ENCODE measurements at regions not wholly inside any gene's neighbourhood (a gene's known extent, or its start where the extent isn't known, plus 50 kb on each side); places are given as distances from the start of the nearest gene placed in this dataset.

DNA sequence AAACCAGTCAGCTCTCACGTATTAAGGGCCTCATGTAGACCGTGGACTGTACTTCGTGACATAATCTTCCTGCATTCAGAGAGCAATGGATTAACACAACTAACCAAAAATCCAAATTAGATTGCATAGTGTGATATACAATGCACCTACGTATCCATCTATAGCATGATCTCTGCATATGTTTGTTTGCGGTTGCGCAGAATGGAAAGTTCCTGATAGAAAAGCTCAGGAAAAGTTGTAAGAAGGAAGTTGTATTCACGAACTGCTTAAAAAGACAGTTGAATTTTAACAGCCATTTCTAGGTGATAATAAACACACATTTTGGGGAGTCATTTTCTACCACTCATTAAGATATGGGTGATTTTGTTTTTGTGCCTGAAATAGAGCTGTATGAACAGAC, 869.0 kb downstream of the TLE4 start:
- Histone ChIP-seq H3K27ac (replicated peaks in 1 of 4) (no peak overlapping the region), H3K9me3 (no peaks in the 10 kb centered on the region), H3K4me3 (no peak overlapping the region), H3K36me3 (no peaks in the 10 kb centered on the region), H3K27me3 (no peaks in the 10 kb centered on the region), H3K4me1 (no peaks in the 10 kb centered on the region)
- intact Hi-C loops (cut with DNase I): no loop called here
- TF ChIP-seq POLR2AphosphoS5 (IDR thresholded peaks at IDR 0.05): no peak
- TF ChIP-seq EP300 (IDR thresholded peaks at IDR 0.05): no peak
- TF ChIP-seq POLR2A (IDR thresholded peaks at IDR 0.05; ENCODE audit: low read depth): no peak
- TF ChIP-seq, protein P1, sequence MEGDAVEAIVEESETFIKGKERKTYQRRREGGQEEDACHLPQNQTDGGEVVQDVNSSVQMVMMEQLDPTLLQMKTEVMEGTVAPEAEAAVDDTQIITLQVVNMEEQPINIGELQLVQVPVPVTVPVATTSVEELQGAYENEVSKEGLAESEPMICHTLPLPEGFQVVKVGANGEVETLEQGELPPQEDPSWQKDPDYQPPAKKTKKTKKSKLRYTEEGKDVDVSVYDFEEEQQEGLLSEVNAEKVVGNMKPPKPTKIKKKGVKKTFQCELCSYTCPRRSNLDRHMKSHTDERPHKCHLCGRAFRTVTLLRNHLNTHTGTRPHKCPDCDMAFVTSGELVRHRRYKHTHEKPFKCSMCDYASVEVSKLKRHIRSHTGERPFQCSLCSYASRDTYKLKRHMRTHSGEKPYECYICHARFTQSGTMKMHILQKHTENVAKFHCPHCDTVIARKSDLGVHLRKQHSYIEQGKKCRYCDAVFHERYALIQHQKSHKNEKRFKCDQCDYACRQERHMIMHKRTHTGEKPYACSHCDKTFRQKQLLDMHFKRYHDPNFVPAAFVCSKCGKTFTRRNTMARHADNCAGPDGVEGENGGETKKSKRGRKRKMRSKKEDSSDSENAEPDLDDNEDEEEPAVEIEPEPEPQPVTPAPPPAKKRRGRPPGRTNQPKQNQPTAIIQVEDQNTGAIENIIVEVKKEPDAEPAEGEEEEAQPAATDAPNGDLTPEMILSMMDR (IDR thresholded peaks at IDR 0.05): no peak
- 94% methylated on average over 7 of the region's 7 CpGs for WGBS
- no peak for DNase-seq (ENCODE audit: extremely low spot score)

DNA sequence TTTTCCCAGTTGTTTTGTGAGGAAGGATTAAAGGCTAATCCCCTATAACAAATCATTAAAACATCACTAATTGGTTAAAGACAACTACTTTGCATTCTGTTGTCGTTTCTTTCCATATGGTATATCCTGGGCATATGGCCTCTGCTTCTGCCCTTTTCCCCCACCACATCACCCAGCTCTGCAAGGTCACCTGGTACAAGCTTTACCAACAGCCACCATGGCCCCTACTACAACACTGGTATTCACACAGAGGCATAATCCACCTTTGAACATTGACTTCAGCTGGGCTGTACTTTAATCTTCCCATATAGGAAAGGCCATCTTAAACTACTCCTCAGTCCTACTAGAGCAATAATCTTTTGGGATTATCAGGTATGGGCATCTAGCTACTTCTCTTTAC, 866.1 kb downstream of the TLE4 start:
- no peak for DNase-seq (ENCODE audit: extremely low spot score)
- 92% methylated on average over 1 of the region's 1 CpG for WGBS
- no peaks in the 10 kb centered on the region for H3K36me3 ChIP-seq
- no peaks in the 10 kb centered on the region for H3K27me3 ChIP-seq
- no peaks in the 10 kb centered on the region for H3K9me3 ChIP-seq
- TF ChIP-seq EP300 (IDR thresholded peaks at IDR 0.05) (no peak), POLR2A (IDR thresholded peaks at IDR 0.05; ENCODE audit: low read depth) (no peak), POLR2AphosphoS5 (IDR thresholded peaks at IDR 0.05) (no peak)
- TF ChIP-seq, protein P1 (IDR thresholded peaks at IDR 0.05): no peak
- intact Hi-C loops (cut with DNase I): no loop called here
- no peaks in the 10 kb centered on the region for H3K4me1 ChIP-seq
- no peak overlapping the region for H3K4me3 ChIP-seq
- H3K27ac ChIP-seq (replicated peaks in 1 of 4): no peak overlapping the region

DNA sequence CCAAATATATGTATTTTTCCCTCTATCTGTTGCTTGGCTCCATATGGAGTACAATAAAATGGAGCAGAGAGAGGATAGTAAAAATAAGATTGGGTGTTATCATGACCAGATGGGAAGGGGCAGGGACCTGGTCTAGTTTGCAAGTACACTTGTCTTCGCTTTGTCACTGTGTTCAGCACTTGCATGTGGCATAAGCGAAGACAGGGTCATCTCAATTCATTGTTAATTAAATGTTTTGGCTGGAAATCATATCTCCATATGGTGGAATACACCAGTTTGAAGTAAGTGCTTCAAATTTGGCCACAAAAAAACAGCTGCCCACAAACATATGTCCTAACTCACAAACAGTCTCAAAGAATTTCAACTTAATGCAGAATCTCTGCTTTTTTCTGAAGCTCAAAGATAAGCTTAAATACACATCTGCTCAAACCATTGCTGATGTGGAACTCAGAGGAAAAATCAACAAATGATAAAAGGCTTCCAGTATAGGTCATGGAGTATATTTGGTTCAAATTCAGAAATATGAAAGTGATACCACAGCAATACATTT, 865.4 kb downstream of the TLE4 start:
- no peaks in the 10 kb centered on the region for H3K36me3 ChIP-seq
- intact Hi-C loops (cut with DNase I): no loop called here
- TF ChIP-seq, protein P1 (IDR thresholded peaks at IDR 0.05): no peak
- TF ChIP-seq POLR2AphosphoS5 (IDR thresholded peaks at IDR 0.05) (no peak), POLR2A (IDR thresholded peaks at IDR 0.05; ENCODE audit: low read depth) (no peak), EP300 (IDR thresholded peaks at IDR 0.05) (no peak)
- no peak overlapping the region for H3K27ac ChIP-seq (replicated peaks in 1 of 4)
- no peak overlapping the region for H3K4me3 ChIP-seq
- H3K27me3 ChIP-seq: no peaks in the 10 kb centered on the region
- no peak for DNase-seq (ENCODE audit: extremely low spot score)
- H3K4me1 ChIP-seq: no peaks in the 10 kb centered on the region
- no peaks in the 10 kb centered on the region for H3K9me3 ChIP-seq
- 97% methylated on average over 2 of the region's 2 CpGs for WGBS

DNA sequence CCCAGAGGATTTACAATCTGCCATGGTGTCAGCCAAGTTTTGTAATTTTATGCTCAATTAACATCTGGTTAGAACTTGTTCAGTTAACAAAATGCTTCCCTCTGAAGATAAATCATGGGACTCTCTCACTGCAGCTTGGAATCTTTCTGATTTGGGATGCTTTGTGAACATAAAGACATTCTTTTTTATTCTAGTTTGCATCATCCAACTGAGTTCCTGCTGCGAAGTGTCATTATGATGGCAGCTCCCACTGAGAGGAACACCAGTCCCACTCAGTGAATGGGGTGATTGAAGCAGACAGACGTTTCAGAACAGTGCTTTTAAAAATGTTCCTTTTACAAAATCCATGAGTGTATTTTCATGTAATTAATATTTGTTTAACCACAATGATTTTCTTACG, 863.8 kb downstream of the TLE4 start:
- Histone ChIP-seq H3K27me3 (no peaks in the 10 kb centered on the region), H3K27ac (replicated peaks in 1 of 4) (no peak overlapping the region), H3K9me3 (no peaks in the 10 kb centered on the region), H3K4me1 (no peaks in the 10 kb centered on the region), H3K36me3 (no peaks in the 10 kb centered on the region), H3K4me3 (no peak overlapping the region)
- WGBS: 65% methylated on average over 3 of the region's 3 CpGs
- no peak for TF ChIP-seq POLR2AphosphoS5 (IDR thresholded peaks at IDR 0.05)
- no peak for TF ChIP-seq POLR2A (IDR thresholded peaks at IDR 0.05; ENCODE audit: low read depth)
- no peak for TF ChIP-seq EP300 (IDR thresholded peaks at IDR 0.05)
- TF ChIP-seq, protein P1 (IDR thresholded peaks at IDR 0.05): no peak
- no peak for DNase-seq (ENCODE audit: extremely low spot score)
- intact Hi-C loops (cut with DNase I): no loop called here

DNA sequence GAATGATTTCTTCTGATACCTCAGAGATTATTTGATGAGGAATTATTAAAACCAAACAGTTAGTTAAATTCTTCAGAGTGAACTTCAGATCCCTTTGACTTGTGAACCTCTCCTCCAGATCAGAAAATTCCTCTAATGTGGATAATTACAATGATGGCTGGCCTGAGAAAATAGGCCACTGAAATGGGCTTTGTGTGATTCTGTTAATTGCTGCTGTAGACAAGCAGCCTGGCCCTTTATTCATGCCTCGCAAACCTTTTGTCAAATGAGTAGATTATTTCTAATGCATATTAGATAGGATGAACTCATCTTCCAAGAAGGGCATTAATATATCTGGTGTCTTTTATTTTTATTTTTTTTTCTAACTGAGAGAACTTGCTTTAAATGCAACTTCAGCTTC, 855.2 kb downstream of the TLE4 start:
- Histone ChIP-seq H3K9me3 (no peaks in the 10 kb centered on the region), H3K4me3 (no peak overlapping the region), H3K36me3 (no peaks in the 10 kb centered on the region), H3K27me3 (no peaks in the 10 kb centered on the region), H3K27ac (replicated peaks in 1 of 4) (no peak overlapping the region), H3K4me1 (no peaks in the 10 kb centered on the region)
- 97% methylated on average over 1 of the region's 1 CpG for WGBS
- no peak for DNase-seq (ENCODE audit: extremely low spot score)
- TF ChIP-seq POLR2A (IDR thresholded peaks at IDR 0.05; ENCODE audit: low read depth) (no peak), EP300 (IDR thresholded peaks at IDR 0.05) (no peak), POLR2AphosphoS5 (IDR thresholded peaks at IDR 0.05) (no peak)
- TF ChIP-seq, protein P1 (IDR thresholded peaks at IDR 0.05): no peak
- intact Hi-C loops (cut with DNase I): no loop called here
